KG1 (cell line): ENCODE measurements at regions not wholly inside any gene's neighbourhood (a gene's known extent, or its start where the extent isn't known, plus 50 kb on each side); places are given as distances from the start of the nearest gene placed in this dataset.

Source experiments
- DNase-seq: peaks from one replicate; lab custom pipeline; 2025; lab: John Stamatoyannopoulos, UW

GRCh38 chr11:93963072-93963471 is 58.1 kb upstream of the HEPHL1 start:
- DNase-seq: no peak

- no peak for DNase-seq
Measured at GRCh38 chr11:93967258-93967657, 53.9 kb upstream of the HEPHL1 start.

GRCh38 chr11:93967944-93968343 is 53.2 kb upstream of the HEPHL1 start:
- no peak for DNase-seq

GRCh38 chr11:93969925-93970922 is 50.9 kb upstream of the HEPHL1 start:
- DNase-seq: no peak
